ENCODE measurements at regions not wholly inside any gene's neighbourhood (a gene's known extent, or its start where the extent isn't known, plus 50 kb on each side); places are given as distances from the start of the nearest gene placed in this dataset.
"Not testable (repeated sequence)": the region's sequence is repeated elsewhere in the genome, so short reads cannot be mapped to it uniquely, and the experiment has no call there.

- DNase-seq; intact Hi-C loops (cut with DNase I): not testable (repeated sequence)
Measured at GRCh38 chr3:14272041-14272958, 93.7 kb downstream of the LSM3 start.

DNA sequence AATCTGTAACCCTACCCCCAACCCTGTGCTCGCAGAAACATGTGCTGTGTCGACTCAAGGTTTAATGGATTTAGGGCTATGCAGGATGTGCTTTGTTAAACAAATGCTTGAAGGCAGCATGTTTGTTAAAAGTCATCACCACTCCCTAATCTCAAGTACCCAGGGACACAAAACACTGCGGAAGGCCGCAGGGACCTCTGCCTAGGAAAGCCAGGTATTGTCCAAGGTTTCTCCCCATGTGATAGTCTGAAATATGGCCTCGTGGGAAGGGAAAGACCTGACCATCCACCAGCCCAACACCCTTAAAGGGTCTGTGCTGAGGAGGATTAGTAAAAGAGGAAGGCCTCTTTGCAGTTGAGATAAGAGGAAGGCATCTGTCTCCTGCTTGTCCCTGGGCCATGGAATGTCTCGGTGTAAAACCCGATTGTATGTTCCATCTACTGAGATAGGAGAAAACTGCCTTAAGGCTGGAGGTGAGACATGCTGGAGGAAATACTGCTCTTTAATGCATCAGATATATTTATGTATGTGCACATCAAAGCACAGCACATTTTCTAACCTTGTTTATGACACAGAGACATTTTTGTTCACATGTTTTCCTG is 94.4 kb downstream of the LSM3 start:
- DNase-seq; intact Hi-C loops (cut with DNase I): not testable (repeated sequence)

- DNase-seq = no peak
- intact Hi-C loops (cut with DNase I) = no loop called here
Measured at GRCh38 chr3:14273901-14274611, 95.4 kb downstream of the LSM3 start.

- intact Hi-C loops (cut with DNase I) = no loop called here
- peak in 7 of 42 donors; percentile 20 to 40 (median 34) for DNase-seq
Measured at GRCh38 chr3:14274612-14274936, 96.0 kb downstream of the LSM3 start.

DNA sequence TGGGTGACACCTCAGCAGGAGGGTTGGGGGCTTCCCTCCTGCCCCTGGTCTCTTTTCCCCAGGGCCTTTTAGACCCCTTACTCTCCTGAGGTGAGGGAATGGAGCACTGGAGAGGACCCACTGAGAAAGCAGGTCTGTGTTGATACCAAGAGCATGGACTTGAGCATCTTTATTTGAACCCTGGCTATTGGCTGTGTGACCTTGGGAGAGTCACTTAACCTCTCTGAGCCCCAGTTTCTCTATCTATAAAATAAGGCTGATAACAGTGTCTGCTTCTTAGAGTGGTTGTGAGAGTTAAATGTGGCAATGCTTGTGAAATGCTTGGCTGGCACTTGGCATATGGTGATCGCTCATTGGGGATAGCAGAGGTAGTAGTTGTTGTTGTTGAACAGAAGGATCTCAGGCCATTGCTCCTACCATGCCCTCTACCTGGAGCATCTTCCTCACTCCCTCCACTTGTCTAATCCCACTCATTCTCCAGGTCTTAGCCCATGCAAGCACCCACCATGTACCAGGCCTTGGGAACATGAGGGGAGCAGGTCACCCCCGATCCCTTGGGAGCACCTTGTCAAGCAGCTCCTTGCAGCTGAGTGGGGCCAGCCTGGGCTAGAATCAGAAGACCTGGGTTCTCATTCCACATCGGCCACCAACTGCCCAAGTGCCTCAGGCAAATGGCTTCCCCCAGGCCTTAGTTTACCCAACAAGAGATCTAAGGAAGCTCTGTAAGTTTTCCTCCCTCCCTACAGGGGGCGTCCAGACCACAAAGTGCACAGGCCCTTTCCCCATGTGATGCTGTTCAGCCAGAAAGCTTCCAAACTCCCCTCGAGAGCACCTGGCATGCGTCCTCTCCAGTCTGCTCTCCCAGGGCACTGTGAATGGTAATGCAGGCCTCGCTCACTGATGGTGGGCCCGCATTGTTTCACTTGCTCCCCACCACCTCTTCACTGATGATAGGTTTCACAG is 96.7 kb downstream of the LSM3 start:
- no peak for DNase-seq
- intact Hi-C loops (cut with DNase I) = no loop called here

GRCh38 chr3:14275962-14276909 is 97.6 kb downstream of the LSM3 start:
- intact Hi-C loops (cut with DNase I) = no loop called here
- DNase-seq = no peak

GRCh38 chr3:14277557-14277956 is 98.9 kb downstream of the LSM3 start:
- intact Hi-C loops (cut with DNase I) = no loop called here
- no peak for DNase-seq

DNA sequence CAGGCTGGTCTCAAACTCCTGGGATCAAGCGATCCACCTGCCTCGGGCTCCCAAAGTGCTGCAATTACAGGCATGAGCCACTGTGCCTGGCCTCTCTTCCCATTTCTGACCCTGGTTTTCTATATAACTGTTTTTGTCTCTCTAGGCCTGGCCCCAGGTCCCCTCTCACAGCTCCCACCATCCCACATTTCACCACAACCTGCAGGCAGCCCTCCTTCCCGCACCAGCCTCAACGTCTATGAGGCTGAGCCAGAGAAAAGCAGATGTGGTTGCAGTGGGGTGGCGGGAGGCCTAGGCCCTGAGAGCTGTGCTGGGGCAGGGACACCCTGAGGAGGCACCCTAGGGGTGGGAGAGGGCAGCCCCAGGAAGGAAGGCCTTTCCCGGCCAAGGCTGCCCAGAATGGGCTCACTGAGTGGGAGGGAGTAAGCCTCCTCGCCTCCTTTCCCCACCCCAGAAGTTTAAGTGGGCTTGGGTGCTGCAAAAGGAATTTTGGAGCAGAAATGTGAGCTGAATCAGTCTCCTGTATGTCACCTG is 99.7 kb downstream of the LSM3 start:
- intact Hi-C loops (cut with DNase I) = no loop called here
- DNase-seq = no peak

- intact Hi-C loops (cut with DNase I) = no loop called here
Measured at GRCh38 chr3:14278799-14279625, 100.4 kb downstream of the LSM3 start.

DNA sequence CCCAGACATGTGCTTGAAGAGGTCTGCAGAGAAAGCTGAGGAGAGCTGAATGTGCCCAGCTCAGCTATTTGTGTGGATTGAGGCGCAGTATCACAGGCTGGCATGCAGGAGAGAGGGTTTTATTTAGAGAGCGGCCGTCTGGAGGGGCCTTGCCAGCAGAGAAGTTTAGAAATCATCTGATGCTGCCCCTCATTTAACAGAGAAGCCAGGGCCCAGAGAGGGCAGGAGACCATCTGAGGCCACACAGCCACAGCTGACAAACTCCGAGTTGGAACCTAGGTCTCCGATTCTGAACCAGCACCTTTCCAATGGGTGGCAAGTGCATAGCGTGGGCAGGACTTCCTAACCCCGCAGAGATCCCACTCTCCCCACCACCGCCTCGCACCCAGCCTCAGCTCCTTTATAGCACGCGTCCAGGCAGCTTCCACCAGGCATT is 101.0 kb downstream of the LSM3 start:
- intact Hi-C loops (cut with DNase I) = no loop called here
- no peak for DNase-seq

More at GRCh38 chr3:14278799-14279625, 100.4 kb downstream of the LSM3 start:
- no peak for DNase-seq

- intact Hi-C loops (cut with DNase I) = no loop called here
- no peak for DNase-seq
Measured at GRCh38 chr3:14280326-14280725, 101.7 kb downstream of the LSM3 start.

- intact Hi-C loops (cut with DNase I) = no loop called here
- DNase-seq = no peak
Measured at GRCh38 chr3:14281053-14281452, 102.4 kb downstream of the LSM3 start.

DNA sequence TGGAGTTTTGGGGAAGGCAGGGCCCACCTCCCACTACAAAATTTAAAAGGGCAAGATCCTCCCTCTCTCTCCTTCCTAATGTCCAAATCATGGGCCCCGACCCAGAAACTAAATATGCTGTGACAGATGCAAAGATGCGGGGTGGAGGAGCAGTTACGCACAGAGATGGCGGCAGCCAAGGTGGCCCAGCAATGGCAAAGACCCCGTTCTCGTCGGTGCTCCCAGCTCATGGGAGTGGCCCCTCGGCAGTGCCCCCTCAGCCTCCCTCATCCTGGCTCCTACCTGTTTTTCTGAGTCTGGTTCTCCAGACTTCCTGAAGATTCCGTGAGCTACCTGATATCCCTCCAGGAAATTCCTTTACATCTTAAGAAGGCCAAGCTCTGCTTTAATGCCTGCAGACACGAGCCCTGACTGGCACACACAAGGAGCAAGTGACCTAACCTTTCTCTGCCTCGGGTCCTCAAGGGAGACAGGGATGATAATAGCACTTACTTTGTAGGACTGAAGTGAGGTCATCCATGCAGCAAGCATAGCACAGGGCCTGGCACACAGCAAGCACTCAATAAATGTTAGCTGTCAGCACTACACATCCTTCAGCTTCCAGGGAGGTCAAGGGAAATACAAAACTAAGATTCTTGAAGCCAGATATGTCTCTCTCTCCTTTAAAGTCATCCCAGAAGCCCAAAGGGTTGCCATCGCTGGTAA is 103.5 kb downstream of the LSM3 start:
- DNase-seq = no peak

GRCh38 chr3:14282706-14283075 is 104.1 kb downstream of the LSM3 start:
- no peak for DNase-seq
- intact Hi-C loops (cut with DNase I) = no loop called here

More for the DNA sequence above, 103.5 kb downstream of the LSM3 start:
- intact Hi-C loops (cut with DNase I) = no loop called here

DNA sequence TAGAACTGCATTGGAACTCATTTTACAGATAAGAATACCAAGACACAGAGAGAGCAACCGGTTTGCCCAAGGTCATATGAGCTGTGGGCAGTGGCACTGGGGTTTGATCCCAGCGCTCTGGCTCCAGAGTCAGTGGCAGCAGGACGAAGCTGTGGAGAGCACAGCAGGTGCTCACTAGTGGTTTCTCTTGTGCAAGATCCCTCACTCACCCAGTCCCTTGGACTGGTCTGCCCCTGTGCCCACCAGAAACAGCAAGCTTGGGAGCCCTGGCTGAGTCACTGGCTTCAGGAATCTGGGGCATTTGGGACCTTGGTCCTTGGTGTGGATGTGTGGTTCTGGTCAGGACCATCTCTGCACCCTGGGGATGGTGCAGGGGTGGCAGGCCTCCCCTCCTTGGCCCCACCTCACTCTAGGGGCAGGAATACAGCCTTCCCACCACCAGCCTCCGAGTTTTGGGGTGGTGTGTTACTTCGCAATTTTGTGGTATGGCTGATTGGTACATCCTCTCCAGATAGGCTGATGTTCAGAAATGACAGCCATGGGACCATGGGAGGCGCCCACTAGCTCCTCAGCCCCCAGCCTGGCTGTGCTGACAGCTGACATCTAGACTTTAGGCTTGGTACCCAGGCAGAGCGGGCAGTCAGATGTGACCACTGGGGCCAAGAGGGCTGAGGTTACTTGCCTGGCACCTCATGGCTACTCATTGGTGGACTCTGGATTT is 104.6 kb downstream of the LSM3 start:
- intact Hi-C loops (cut with DNase I) = no loop called here
- no peak for DNase-seq
